ENCODE measurements at regions not wholly inside any gene's neighbourhood (a gene's known extent, or its start where the extent isn't known, plus 50 kb on each side); places are given as distances from the start of the nearest gene placed in this dataset.

DNA sequence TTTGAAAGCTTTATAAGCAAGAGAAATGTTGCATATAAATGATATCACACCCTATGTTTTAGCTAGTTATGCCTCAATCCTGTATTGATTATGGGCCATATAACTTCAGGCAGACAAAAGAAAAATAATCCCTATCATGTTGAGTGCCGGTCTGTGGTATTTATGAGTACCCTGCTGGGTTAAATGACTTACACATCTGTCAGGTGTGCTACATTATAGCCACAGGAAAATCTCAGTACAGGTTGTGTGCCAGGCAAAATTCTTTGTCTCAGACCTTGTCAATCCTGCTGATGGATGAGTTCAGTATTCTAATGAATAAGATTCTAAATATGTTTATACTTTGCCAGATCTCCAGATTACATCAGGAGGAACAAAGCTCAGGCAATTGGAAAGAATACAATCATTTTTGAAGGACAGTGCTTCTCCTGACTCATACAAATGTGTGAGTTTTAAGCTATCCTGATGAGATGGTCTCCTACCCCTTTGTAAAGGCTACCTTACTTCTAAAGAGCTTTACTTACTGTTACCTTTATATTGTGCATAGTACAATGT lies 109.8 kb upstream of the FOXG1 start:
- peaks cover 12% of the 10 kb centered on the region for H3K4me1 ChIP-seq (ENCODE audit: control insufficient read depth, insufficient read depth, low read length, poor library complexity, severe bottlenecking)
- no peaks in the 10 kb centered on the region for H3K36me3 ChIP-seq (ENCODE audit: control insufficient read depth, insufficient read depth, low read length)
- H3K27ac ChIP-seq (ENCODE audit: low read depth, low read length, severe bottlenecking), result no peak overlapping the region
- no peak overlapping the region for H3K4me3 ChIP-seq (ENCODE audit: extremely low read depth, insufficient read depth, low read length, poor library complexity, severe bottlenecking)
- no peaks in the 10 kb centered on the region for H3K9me3 ChIP-seq (ENCODE audit: control insufficient read depth, low read length)
- 91% methylated on average over 1 of the region's 1 CpG; no CpG with 5 or more reads in 1 of the 2 experiments for WGBS, 2 experiments (ENCODE audit: insufficient coverage in 2 of 2)

DNA sequence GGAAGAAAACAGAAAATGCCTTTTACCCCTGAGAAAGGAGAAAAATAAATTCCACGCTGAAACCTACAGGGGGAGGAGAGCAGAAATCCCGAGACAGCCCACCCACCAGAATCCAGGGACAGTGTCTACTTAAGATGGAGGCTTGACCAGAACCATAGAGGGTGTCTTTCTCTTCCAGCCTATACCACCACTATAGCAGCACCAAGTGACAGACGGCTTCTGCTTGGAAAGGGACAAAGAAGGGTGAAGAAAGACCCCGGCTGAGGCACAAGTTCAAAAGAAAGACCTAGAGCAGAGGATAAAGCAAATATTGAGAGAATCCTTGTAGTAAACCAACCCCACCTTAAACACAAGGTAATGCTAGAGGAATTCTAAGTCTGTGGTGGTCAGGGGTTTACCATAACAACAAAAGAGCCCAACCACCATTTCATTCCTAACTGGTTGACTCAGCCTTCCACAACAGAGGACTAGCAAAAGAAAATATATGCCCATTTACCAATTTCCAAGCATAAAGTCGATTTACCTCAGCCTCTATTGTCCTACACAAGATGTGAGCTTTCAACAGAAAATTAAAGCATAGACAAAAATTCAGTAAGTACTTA lies 105.3 kb upstream of the FOXG1 start:
- Histone ChIP-seq H3K36me3 (ENCODE audit: control insufficient read depth, insufficient read depth, low read length) (no peaks in the 10 kb centered on the region), H3K27ac (ENCODE audit: low read depth, low read length, severe bottlenecking) (peak overlapping the region; percentile 91), H3K4me1 (ENCODE audit: control insufficient read depth, insufficient read depth, low read length, poor library complexity, severe bottlenecking) (peaks cover 21% of the 10 kb centered on the region), H3K9me3 (ENCODE audit: control insufficient read depth, low read length) (no peaks in the 10 kb centered on the region), H3K4me3 (ENCODE audit: extremely low read depth, insufficient read depth, low read length, poor library complexity, severe bottlenecking) (no peak overlapping the region)
- WGBS, 2 experiments (ENCODE audit: insufficient coverage in 2 of 2), result 33% methylated on average over 1 of the region's 5 CpGs; no CpG with 5 or more reads in 1 of the 2 experiments

DNA sequence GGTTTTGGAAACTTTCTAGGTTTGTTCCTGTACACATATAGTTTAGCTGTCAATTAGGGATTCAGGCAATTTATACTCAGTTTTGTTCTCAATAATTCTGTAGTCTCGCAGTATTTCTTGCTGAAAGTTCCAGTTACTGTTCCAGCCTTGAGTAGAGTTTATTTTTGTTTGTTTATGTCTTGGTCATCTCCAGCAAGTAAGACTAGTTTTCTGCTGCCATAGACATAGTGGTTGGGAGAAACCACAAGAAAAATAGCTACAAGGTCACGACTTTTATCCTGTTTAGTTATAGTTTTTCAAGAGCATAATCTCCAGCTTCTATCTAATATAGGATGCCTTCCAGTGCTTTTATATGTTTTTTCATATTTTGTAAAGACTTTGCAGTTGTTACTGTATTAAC lies 99.6 kb upstream of the FOXG1 start:
- no CpG with 5 or more reads among the region's 2 CpGs for WGBS, 2 experiments (ENCODE audit: insufficient coverage in 2 of 2)

DNA sequence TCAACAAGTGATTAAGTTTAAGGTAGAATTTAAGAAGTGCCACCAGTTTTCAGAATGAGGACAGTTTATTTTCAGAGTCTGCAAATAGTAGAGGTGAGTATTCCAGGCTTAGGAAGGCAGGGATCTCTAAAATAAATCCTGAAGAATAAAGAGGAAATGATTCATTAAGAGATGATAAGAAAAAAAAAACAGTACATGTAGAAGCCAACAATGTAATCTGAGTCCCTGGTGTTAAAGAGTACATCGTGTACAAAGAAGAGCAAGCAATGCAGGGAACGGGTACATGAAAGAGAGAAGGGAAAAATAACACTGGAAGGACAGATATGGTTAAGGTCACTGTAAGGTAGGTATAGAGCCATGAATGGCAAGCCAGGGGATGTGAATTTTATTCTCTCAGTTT lies 95.2 kb upstream of the FOXG1 start:
- no peaks in the 10 kb centered on the region for H3K9me3 ChIP-seq (ENCODE audit: control insufficient read depth, low read length)
- no peak overlapping the region for H3K27ac ChIP-seq (ENCODE audit: low read depth, low read length, severe bottlenecking)
- no peaks in the 10 kb centered on the region for H3K36me3 ChIP-seq (ENCODE audit: control insufficient read depth, insufficient read depth, low read length)
- H3K4me1 ChIP-seq (ENCODE audit: control insufficient read depth, insufficient read depth, low read length, poor library complexity, severe bottlenecking), result peaks cover 9% of the 10 kb centered on the region
- H3K4me3 ChIP-seq (ENCODE audit: extremely low read depth, insufficient read depth, low read length, poor library complexity, severe bottlenecking), result no peak overlapping the region
- 77 to 81% methylated on average over 2 of the region's 2 CpGs for WGBS, 2 experiments (ENCODE audit: insufficient coverage in 2 of 2)

More for the DNA sequence above, 99.6 kb upstream of the FOXG1 start:
- H3K4me1 ChIP-seq (ENCODE audit: control insufficient read depth, insufficient read depth, low read length, poor library complexity, severe bottlenecking), result peaks cover 15% of the 10 kb centered on the region
- no peaks in the 10 kb centered on the region for H3K9me3 ChIP-seq (ENCODE audit: control insufficient read depth, low read length)
- H3K36me3 ChIP-seq (ENCODE audit: control insufficient read depth, insufficient read depth, low read length), result no peaks in the 10 kb centered on the region
- no peak overlapping the region for H3K4me3 ChIP-seq (ENCODE audit: extremely low read depth, insufficient read depth, low read length, poor library complexity, severe bottlenecking)
- H3K27ac ChIP-seq (ENCODE audit: low read depth, low read length, severe bottlenecking), result no peak overlapping the region

DNA sequence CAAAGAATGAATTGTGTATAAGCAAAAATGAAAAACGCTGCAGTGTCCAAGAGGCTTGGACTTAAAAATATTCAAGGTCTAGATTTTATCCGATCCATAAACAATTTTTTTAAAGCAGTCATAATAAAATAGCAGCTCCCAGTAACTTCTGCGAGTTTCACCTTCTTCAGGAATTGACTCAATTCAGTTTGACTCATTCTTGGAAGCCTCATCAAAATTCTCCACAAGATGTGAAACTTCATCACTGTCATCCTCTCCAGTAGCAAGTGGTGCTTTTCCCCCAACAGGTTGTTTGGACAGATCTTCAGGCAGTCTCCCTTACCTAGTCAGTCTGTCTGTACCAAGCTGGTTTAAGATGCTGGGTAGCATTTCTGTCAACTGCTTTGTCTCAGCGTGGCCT lies 93.5 kb upstream of the FOXG1 start:
- Histone ChIP-seq H3K9me3 (ENCODE audit: control insufficient read depth, low read length) (no peaks in the 10 kb centered on the region), H3K4me1 (ENCODE audit: control insufficient read depth, insufficient read depth, low read length, poor library complexity, severe bottlenecking) (peaks cover 13% of the 10 kb centered on the region), H3K36me3 (ENCODE audit: control insufficient read depth, insufficient read depth, low read length) (no peaks in the 10 kb centered on the region), H3K27ac (ENCODE audit: low read depth, low read length, severe bottlenecking) (no peak overlapping the region), H3K4me3 (ENCODE audit: extremely low read depth, insufficient read depth, low read length, poor library complexity, severe bottlenecking) (no peak overlapping the region)
- 95 to 97% methylated on average over 2 of the region's 4 CpGs for WGBS, 2 experiments (ENCODE audit: insufficient coverage in 2 of 2)

DNA sequence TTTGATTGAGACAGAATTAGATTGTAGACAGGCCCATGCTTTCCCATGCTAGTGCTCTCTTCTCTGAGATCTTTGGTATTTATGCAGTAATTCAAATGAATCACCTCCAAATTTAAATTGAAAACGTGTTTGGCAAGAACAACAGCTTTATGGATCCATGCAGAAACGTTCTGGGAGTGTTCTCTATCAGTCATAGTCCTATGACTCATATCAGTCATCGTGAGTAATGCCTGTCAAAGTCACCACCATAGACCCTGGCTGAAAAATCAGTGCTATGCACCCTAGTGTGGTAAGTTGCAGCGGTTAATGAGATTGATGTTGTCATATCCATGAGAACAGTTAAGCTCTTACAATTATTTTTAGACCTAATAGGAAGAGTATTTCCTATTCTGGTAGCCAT lies 90.1 kb upstream of the FOXG1 start:
- Histone ChIP-seq H3K36me3 (ENCODE audit: control insufficient read depth, insufficient read depth, low read length) (no peaks in the 10 kb centered on the region), H3K4me1 (ENCODE audit: control insufficient read depth, insufficient read depth, low read length, poor library complexity, severe bottlenecking) (peaks cover 8% of the 10 kb centered on the region), H3K9me3 (ENCODE audit: control insufficient read depth, low read length) (no peaks in the 10 kb centered on the region), H3K27ac (ENCODE audit: low read depth, low read length, severe bottlenecking) (no peak overlapping the region), H3K4me3 (ENCODE audit: extremely low read depth, insufficient read depth, low read length, poor library complexity, severe bottlenecking) (no peak overlapping the region)
- 0% methylated on average over 1 of the region's 4 CpGs; no CpG with 5 or more reads in 1 of the 2 experiments for WGBS, 2 experiments (ENCODE audit: insufficient coverage in 2 of 2)

DNA sequence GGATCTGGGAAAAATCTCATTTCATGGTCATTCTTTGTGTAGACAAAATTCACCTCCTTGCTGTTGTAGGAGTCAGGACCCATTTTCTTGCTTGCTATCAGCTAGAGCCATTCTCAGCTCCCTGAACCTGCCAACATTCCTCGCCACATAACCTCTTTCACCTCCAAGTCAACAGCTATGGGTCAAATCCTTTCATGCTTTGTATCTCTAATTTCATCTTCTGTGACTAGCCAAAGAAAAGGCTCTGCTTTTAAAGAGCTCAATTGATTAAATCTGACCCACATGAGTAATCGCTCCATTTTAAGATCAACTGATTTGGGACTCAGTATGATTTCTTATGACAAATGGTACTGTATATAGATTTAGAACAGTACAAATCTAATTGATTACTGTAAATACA lies 89.2 kb upstream of the FOXG1 start:
- Histone ChIP-seq H3K4me1 (ENCODE audit: control insufficient read depth, insufficient read depth, low read length, poor library complexity, severe bottlenecking) (peaks cover 5% of the 10 kb centered on the region), H3K36me3 (ENCODE audit: control insufficient read depth, insufficient read depth, low read length) (no peaks in the 10 kb centered on the region), H3K9me3 (ENCODE audit: control insufficient read depth, low read length) (no peaks in the 10 kb centered on the region), H3K4me3 (ENCODE audit: extremely low read depth, insufficient read depth, low read length, poor library complexity, severe bottlenecking) (no peak overlapping the region), H3K27ac (ENCODE audit: low read depth, low read length, severe bottlenecking) (no peak overlapping the region)
- 80 to 86% methylated on average over 1 of the region's 2 CpGs for WGBS, 2 experiments (ENCODE audit: insufficient coverage in 2 of 2)

DNA sequence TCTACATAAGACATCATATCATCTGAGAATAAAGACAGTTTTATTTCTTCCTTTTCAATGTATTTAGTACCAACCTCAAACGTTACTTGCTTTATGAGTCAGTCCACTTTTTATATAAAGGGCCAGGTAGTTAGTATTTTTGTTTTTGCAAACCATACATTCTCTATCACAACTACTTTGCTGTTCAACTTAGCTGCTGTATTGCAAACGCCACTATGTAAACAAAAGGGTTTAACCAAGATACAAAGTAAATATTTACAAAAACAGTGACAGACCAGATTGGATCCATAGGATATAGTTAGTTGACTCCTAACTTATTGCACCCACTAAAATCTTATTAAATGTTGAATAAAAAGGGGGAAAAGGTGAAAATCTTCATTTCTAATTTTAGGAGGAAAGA lies 87.7 kb upstream of the FOXG1 start:
- Histone ChIP-seq H3K4me1 (ENCODE audit: control insufficient read depth, insufficient read depth, low read length, poor library complexity, severe bottlenecking) (peaks cover 5% of the 10 kb centered on the region), H3K9me3 (ENCODE audit: control insufficient read depth, low read length) (no peaks in the 10 kb centered on the region), H3K27ac (ENCODE audit: low read depth, low read length, severe bottlenecking) (no peak overlapping the region), H3K36me3 (ENCODE audit: control insufficient read depth, insufficient read depth, low read length) (no peaks in the 10 kb centered on the region), H3K4me3 (ENCODE audit: extremely low read depth, insufficient read depth, low read length, poor library complexity, severe bottlenecking) (no peak overlapping the region)
- WGBS, 2 experiments (ENCODE audit: insufficient coverage in 2 of 2), result no CpG with 5 or more reads among the region's 2 CpGs

DNA sequence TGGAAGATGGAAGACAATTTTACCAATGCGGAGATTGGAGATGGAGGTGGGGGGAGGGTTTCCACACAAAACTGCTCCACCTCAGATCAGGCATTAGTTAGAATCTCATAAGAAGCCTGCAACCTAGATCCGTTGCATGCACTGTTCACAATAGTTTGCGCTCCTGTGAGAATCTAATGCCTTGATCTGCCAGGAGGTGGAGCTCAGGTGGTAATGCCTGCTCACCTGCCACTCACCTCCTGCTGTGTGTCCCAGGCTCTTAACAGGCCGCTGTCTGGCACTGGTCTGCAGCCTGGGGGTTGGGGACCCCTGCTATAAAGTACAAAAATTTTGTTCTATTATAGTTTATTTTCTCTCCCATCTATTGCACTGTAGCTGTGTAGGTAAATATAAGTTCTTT lies 84.9 kb upstream of the FOXG1 start:
- H3K27ac ChIP-seq (ENCODE audit: low read depth, low read length, severe bottlenecking), result no peak overlapping the region
- WGBS, 2 experiments (ENCODE audit: insufficient coverage in 2 of 2), result 80 to 93% methylated on average over 2 of the region's 4 CpGs
- H3K4me3 ChIP-seq (ENCODE audit: extremely low read depth, insufficient read depth, low read length, poor library complexity, severe bottlenecking), result no peak overlapping the region
- peaks cover under 1% of the 10 kb centered on the region for H3K4me1 ChIP-seq (ENCODE audit: control insufficient read depth, insufficient read depth, low read length, poor library complexity, severe bottlenecking)
- H3K9me3 ChIP-seq (ENCODE audit: control insufficient read depth, low read length), result no peaks in the 10 kb centered on the region
- H3K36me3 ChIP-seq (ENCODE audit: control insufficient read depth, insufficient read depth, low read length), result no peaks in the 10 kb centered on the region

DNA sequence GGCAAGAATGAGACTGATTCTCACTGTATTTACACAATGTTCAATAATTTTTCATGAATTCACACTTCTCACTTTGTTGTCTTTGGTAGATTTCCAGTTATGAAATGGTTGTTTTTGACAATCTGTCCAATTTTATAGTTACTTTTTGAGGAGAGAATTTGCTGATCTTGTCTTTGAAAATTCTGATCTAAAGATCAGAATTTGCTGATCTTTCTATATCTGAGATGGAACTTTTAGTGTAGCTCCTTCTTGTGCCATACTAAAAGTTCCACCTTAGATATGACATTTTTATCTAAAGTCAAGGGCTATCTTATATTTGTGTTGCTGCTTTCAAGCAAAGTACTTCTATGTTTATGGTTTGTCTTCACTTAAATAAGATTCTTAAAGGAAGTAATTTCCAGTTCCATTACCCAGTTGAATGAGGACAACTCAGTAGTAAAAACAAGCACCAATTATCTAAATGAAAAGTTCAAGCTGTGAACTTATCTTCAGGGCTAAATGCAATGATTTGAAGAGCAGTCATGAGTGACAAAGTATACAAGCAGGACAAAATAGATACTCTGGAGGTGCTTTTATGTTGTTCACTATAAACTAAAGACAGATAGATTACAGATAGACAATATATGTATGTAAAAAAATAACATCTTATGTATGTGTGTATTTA lies 76.4 kb upstream of the FOXG1 start:
- Histone ChIP-seq H3K4me1 (ENCODE audit: control insufficient read depth, insufficient read depth, low read length, poor library complexity, severe bottlenecking) (no peaks in the 10 kb centered on the region), H3K4me3 (ENCODE audit: extremely low read depth, insufficient read depth, low read length, poor library complexity, severe bottlenecking) (no peak overlapping the region), H3K27ac (ENCODE audit: low read depth, low read length, severe bottlenecking) (no peak overlapping the region), H3K36me3 (ENCODE audit: control insufficient read depth, insufficient read depth, low read length) (no peaks in the 10 kb centered on the region), H3K9me3 (ENCODE audit: control insufficient read depth, low read length) (no peaks in the 10 kb centered on the region)

DNA sequence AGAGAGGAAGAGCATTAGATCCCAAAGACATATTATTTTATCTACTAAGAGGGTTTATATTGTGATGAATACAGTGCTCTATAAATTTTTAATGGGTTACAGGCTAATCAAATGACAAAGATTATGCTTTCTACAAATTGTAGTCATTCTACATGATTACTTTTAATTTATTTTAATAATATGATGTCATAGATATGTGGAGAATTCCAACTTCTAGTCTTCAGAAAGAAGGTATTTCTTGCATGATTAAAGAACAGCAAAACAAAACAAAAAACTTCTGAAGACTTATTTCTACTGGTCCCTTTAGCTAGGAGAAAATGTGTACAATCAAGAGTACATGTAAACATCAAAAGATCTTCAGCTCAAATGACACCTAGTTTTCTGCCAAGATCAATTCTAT lies 71.5 kb upstream of the FOXG1 start:
- no peaks in the 10 kb centered on the region for H3K9me3 ChIP-seq (ENCODE audit: control insufficient read depth, low read length)
- H3K4me3 ChIP-seq (ENCODE audit: extremely low read depth, insufficient read depth, low read length, poor library complexity, severe bottlenecking), result no peak overlapping the region
- no peak overlapping the region for H3K27ac ChIP-seq (ENCODE audit: low read depth, low read length, severe bottlenecking)
- no peaks in the 10 kb centered on the region for H3K36me3 ChIP-seq (ENCODE audit: control insufficient read depth, insufficient read depth, low read length)
- H3K4me1 ChIP-seq (ENCODE audit: control insufficient read depth, insufficient read depth, low read length, poor library complexity, severe bottlenecking), result no peaks in the 10 kb centered on the region

All from mesodermal cell (in vitro differentiated cells).